GM12873 (cell line): ENCODE measurements at regions not wholly inside any gene's neighbourhood (a gene's known extent, or its start where the extent isn't known, plus 50 kb on each side); places are given as distances from the start of the nearest gene placed in this dataset.

Experiments used
- TF ChIP-seq, protein P1 (sequence below): IDR thresholded peaks from 2 replicates; pipeline ENCODE4 v1.5.1; 2012; ENCODE audit warnings: low read depth, mild to moderate bottlenecking, moderate library complexity, low read length, control low read depth; ENCODE audit not compliant: insufficient read depth; ENCODE audit errors: missing control alignments

DNA sequence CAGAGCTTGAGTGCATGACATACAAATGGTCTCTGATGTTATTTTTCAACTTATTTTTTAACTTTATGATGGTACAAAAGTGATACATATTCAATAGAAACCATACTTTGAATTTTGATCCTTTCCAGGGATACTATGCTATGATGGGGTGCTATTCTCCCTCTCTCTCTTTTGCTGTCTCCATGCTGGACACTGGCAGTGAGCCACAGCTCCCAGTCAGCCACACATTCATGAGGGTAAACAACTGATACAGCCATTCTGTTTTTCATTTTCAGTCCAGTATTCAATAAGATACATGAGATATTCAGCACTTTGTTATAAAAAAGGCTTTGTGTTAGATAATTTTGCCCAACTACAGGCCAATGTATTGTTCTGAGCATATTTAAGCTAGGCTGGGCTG lies 859.3 kb upstream of the KLHL29 start:
- TF ChIP-seq, protein P1, sequence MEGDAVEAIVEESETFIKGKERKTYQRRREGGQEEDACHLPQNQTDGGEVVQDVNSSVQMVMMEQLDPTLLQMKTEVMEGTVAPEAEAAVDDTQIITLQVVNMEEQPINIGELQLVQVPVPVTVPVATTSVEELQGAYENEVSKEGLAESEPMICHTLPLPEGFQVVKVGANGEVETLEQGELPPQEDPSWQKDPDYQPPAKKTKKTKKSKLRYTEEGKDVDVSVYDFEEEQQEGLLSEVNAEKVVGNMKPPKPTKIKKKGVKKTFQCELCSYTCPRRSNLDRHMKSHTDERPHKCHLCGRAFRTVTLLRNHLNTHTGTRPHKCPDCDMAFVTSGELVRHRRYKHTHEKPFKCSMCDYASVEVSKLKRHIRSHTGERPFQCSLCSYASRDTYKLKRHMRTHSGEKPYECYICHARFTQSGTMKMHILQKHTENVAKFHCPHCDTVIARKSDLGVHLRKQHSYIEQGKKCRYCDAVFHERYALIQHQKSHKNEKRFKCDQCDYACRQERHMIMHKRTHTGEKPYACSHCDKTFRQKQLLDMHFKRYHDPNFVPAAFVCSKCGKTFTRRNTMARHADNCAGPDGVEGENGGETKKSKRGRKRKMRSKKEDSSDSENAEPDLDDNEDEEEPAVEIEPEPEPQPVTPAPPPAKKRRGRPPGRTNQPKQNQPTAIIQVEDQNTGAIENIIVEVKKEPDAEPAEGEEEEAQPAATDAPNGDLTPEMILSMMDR, result no peak

DNA sequence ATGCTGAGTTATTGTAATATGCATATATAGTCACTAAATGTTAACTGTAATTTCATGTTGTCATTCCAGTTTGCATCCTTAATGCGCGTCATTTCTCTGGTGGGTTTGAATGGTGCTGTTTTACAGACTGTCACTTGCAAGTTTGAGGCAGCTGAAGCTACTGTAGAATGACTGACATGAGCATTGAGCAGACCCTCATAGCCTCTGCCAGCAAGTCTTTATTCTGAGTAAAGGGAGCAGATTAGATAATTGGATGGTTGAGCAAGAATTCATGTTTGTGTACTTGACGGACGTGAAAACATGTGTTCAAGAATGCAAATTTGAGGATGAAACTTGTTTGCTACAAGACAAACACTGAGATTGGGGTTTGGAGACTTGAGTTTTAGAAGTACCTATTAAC lies 854.8 kb upstream of the KLHL29 start:
- TF ChIP-seq, protein P1, result no peak

DNA sequence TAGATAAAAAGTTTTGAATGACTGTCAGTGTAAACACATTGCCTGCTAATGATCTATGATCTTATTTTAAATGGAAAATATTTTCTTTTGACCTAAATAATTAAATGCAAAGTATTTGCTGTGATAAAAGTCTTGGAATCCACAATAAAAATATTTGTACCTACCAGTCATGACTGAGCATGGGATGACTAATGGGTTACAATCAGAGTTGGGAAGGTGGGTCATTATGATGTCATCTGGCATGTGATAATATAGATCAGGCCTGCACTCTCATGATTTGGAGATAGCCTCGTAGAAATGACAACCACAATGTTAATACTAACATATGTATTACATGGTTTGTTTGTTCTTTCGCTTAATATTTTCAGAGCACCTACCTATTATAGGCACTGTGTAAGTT lies 848.8 kb upstream of the KLHL29 start:
- TF ChIP-seq, protein P1, result no peak

DNA sequence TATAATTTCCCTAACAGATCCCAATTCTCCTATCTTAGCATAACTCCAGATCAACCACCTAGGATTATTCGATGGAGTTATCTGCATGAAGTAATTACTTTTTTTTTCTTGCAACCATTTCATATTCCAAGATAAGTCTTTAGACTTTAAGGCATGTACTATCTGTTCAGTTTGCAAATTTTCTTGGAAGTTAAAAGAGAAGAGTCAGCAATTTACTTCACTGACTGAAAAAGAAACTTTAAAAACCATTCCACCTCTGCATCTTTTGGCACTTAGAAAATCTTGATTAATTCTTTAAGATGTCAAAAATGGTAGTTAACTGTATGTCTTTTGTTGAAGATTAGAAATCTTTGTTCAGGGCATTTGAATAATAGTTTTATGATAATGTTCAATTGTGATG lies 830.5 kb upstream of the KLHL29 start:
- TF ChIP-seq, protein P1, result no peak

DNA sequence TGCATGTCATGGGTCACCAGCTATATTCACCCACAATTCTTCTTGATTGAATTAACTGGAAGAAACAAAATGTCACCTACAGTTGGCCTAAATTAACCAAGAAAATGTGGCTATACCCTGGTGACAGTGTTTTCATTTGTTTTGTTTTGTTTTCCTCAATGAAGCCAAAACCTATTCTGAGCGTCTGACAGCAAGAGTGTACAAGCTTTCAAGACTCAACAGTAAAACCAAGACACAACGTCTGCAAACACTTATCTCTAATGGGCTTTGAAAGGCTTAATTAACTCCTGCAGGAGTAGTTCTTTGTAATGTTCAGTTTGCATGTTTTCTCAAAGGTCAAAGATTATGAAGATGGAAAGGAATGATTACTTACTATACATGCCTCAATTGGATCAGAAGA lies 827.6 kb upstream of the KLHL29 start:
- TF ChIP-seq, protein P1, result no peak

DNA sequence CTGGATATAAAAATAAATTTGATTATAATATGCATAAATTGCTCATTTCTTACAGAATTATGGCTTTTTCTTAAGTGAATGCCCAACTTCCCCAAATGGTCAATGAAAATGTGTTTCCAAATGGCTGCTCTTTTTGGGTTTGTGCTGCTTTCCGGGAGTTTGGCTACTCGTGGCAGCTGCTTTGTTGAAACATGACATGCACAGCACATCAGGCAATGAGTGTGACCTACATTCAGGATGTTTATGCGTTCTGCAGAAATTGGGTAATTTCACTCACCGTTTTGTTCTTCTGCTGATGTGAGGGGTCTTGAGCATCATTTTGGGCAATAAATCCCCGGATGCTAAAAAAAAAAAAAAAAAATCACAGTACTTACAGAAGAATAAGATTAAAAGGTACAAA lies 825.0 kb upstream of the KLHL29 start:
- TF ChIP-seq, protein P1, result no peak

DNA sequence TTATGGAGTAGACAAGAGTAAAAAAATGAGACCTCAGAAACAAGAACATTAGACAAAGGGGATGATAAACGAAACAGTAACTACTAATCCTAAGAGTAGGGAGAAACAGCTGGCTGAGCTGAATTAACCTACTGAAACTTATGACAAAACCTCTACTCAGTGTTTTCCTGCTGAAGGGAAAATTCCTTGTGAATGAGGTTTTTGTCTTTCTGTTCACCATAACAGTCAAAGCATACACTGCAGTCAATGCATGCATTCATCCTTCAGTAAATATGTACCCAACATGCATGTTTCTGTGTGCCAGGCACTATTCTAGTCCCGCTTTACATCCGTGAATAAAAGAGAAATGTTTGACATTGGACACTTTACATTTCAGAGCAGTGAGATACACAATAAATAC lies 805.6 kb upstream of the KLHL29 start:
- TF ChIP-seq, protein P1, result no peak

DNA sequence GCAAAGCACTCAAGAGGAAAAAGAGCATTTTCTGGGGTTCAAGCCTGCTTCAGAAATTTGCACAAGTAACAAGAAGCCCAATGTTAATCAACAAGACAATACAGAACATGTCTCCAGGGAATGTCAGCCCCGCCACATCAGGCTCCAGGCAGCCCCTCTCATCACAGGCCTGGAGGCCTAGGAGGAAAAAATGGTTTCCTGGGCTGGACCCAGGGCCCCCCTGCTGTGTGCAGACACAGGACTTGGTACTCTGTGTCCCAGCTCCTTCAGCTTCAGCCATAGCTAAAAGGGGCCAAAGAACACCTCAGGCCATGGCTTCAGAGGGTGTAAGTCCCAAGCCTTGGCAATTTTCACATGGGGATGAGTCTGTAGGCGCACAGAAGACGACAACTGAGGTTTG lies 802.9 kb upstream of the KLHL29 start:
- TF ChIP-seq, protein P1, result no peak
